ENCODE measurements at regions not wholly inside any gene's neighbourhood (a gene's known extent, or its start where the extent isn't known, plus 50 kb on each side); places are given as distances from the start of the nearest gene placed in this dataset.
"Not testable (repeated sequence)": the region's sequence is repeated elsewhere in the genome, so short reads cannot be mapped to it uniquely, and the experiment has no call there.

DNA sequence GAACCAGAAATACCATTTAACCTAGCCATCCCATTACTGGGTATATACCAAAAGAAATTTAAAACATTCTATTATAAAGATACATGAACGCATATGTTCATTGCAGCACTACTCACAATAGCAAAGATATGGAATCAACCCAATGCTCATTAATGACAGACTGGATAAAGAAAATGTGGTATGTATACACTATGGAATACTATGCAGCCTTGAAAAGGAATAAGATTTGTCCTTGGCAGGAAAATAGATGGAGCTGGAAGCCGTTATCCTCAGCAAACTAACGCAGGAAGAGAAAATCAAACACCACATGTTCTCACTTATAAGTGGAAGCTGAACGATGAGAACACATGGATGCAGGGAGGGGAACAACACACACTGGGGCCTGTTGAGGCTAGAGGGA lies 146.1 kb upstream of the HMGA2 start:
- intact Hi-C loops (cut with micrococcal nuclease); in situ Hi-C loops (cut with MboI); H2AFZ ChIP-seq (ENCODE audit: low read depth, low read length); CTCF ChIA-PET (ENCODE audit: low intra/inter-chr PET ratio); POLR2A ChIA-PET; H3K27ac ChIP-seq (ENCODE audit: extremely low read depth, low read depth, low read length); H3K79me2 ChIP-seq (ENCODE audit: control insufficient read depth, insufficient read depth, low read length); H3K9me3 ChIP-seq (replicated peaks; ENCODE audit: control insufficient read depth, insufficient read depth, low read depth, low read length); ATAC-seq; DNase-seq (ENCODE audit: extremely low read depth in 1 of 4, low spot score in 3 of 4); BruUV-seq (replicated peaks); FAIRE-seq; H3K9me1 ChIP-seq (ENCODE audit: control insufficient read depth, insufficient read depth, low read length); H3K4me3 ChIP-seq; H3K27me3 ChIP-seq (ENCODE audit: control insufficient read depth in 2 of 2, insufficient read depth in 2 of 2, low read length in 2 of 2); H4K20me1 ChIP-seq (replicated peaks; ENCODE audit: control insufficient read depth, insufficient read depth, low read length); H3K4me2 ChIP-seq (ENCODE audit: insufficient read depth, low read length); H3K36me3 ChIP-seq (ENCODE audit: control insufficient read depth, insufficient read depth, low read length); H3K9ac ChIP-seq (ENCODE audit: insufficient read depth in 1 of 2, low read depth in 2 of 2, low read length in 2 of 2); H3K4me1 ChIP-seq (replicated peaks in 1 of 2; ENCODE audit: control insufficient read depth in 2 of 2, insufficient read depth in 2 of 2, low read length in 2 of 2): not testable (repeated sequence)
- WGBS (ENCODE audit: insufficient coverage, low coverage, missing lambda C conversion rate): 32% methylated on average over 4 of the region's 4 CpGs
- TF ChIP-seq ZNF146 (CRISPR knock-in tag; IDR thresholded peaks at IDR 0.05; ENCODE audit: unreplicated experiment) (peak; percentile 96), RBM25 (IDR thresholded peaks at IDR 0.05; ENCODE audit: low read depth, low read length, severe bottlenecking) (peak; percentile 39)

DNA sequence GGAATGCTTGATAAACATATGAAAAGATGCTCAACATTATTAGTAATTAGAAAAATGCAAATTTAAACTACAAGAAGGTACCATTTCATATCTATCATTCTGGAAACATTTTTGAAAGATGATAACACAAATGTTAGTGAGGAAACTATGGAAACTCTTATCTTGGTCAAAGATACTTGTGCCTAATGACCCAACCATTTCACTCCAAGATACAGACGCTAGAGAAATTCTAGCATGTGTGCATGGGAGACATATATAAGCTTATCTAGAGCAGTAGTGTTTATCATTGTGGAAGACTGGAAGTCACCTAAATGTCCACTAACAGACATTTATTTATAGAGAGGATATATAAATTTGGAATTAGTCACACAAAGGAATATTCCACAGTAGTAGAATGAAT lies 143.1 kb upstream of the HMGA2 start:
- no peaks in the 10 kb centered on the region for H3K9me1 ChIP-seq (ENCODE audit: control insufficient read depth, insufficient read depth, low read length)
- in situ Hi-C loops (cut with MboI): no loop called here
- H3K4me1 ChIP-seq (replicated peaks in 1 of 2; ENCODE audit: control insufficient read depth in 2 of 2, insufficient read depth in 2 of 2, low read length in 2 of 2): peaks cover 0 to 10% of the 10 kb centered on the region in 2 experiments; a peak in 2 of 5 replicates
- no peaks in the 10 kb centered on the region for H3K79me2 ChIP-seq (ENCODE audit: control insufficient read depth, insufficient read depth, low read length)
- POLR2A ChIA-PET: no interaction called here
- no peak for ATAC-seq
- no peak overlapping the region for H3K9ac ChIP-seq (ENCODE audit: insufficient read depth in 1 of 2, low read depth in 2 of 2, low read length in 2 of 2)
- H3K4me3 ChIP-seq: no peak overlapping the region
- H3K27ac ChIP-seq (ENCODE audit: extremely low read depth, low read depth, low read length): no peak overlapping the region
- no TSS peak for BruUV-seq (replicated peaks)
- H4K20me1 ChIP-seq (replicated peaks; ENCODE audit: control insufficient read depth, insufficient read depth, low read length): no peaks in the 10 kb centered on the region
- intact Hi-C loops (cut with micrococcal nuclease): loop anchor here (10.0 kb wide), 1 partner anchor 366 kb away; no protein-coding TSS in a partner anchor
- no peaks in the 10 kb centered on the region for H3K36me3 ChIP-seq (ENCODE audit: control insufficient read depth, insufficient read depth, low read length)
- 0% methylated on average over 1 of the region's 1 CpG for WGBS (ENCODE audit: insufficient coverage, low coverage, missing lambda C conversion rate)
- DNase-seq (ENCODE audit: extremely low read depth in 1 of 4, low spot score in 3 of 4): peak in 1 of 4 experiments; percentile 15
- CTCF ChIA-PET (ENCODE audit: low intra/inter-chr PET ratio): no interaction called here
- H3K27me3 ChIP-seq (ENCODE audit: control insufficient read depth in 2 of 2, insufficient read depth in 2 of 2, low read length in 2 of 2): no peaks in the 10 kb centered on the region
- FAIRE-seq: no peak
- H3K4me2 ChIP-seq (ENCODE audit: insufficient read depth, low read length): no peak overlapping the region
- H3K9me3 ChIP-seq (replicated peaks; ENCODE audit: control insufficient read depth, insufficient read depth, low read depth, low read length): no peaks in the 10 kb centered on the region
- no peak overlapping the region for H2AFZ ChIP-seq (ENCODE audit: low read depth, low read length)
- TF ChIP-seq ZBTB1 (CRISPR knock-in tag; IDR thresholded peaks at IDR 0.05; ENCODE audit: borderline replicate concordance, low read depth): no peak
- no peak for TF ChIP-seq FIP1L1 (IDR thresholded peaks at IDR 0.05; ENCODE audit: low read depth, low read length, poor library complexity, severe bottlenecking)
- TF ChIP-seq KLF6 (CRISPR knock-in tag; IDR thresholded peaks at IDR 0.05; ENCODE audit: borderline replicate concordance): no peak
- TF ChIP-seq, protein P1, sequence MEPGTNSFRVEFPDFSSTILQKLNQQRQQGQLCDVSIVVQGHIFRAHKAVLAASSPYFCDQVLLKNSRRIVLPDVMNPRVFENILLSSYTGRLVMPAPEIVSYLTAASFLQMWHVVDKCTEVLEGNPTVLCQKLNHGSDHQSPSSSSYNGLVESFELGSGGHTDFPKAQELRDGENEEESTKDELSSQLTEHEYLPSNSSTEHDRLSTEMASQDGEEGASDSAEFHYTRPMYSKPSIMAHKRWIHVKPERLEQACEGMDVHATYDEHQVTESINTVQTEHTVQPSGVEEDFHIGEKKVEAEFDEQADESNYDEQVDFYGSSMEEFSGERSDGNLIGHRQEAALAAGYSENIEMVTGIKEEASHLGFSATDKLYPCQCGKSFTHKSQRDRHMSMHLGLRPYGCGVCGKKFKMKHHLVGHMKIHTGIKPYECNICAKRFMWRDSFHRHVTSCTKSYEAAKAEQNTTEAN (CRISPR knock-in tag; IDR thresholded peaks at IDR 0.05): no peak
- TF ChIP-seq SIN3B (IDR thresholded peaks at IDR 0.05; ENCODE audit: low read depth): no peak
- peak; percentile 65 for TF ChIP-seq FOXJ2 (tag; IDR thresholded peaks at IDR 0.05)
- TF ChIP-seq HDAC1 (IDR thresholded peaks at IDR 0.05): no peak
- no peak for TF ChIP-seq ZNF212 (CRISPR knock-in tag; IDR thresholded peaks at IDR 0.05)
- peak; percentile 29; the same call in 1 of the 2 replicates for TF ChIP-seq TEAD4 (IDR thresholded peaks at IDR 0.05; ENCODE audit: low read length)
- no peak for TF ChIP-seq TEAD4 (CRISPR knock-in tag; IDR thresholded peaks at IDR 0.05; ENCODE audit: borderline replicate concordance)
- peak; percentile 42 for TF ChIP-seq FOSL1 (tag; conservative IDR thresholded peaks at IDR 0.05)
- TF ChIP-seq ESRRB (CRISPR knock-in tag; IDR thresholded peaks at IDR 0.05; ENCODE audit: borderline replicate concordance): no peak
- TF ChIP-seq ZFP1 (CRISPR knock-in tag; IDR thresholded peaks at IDR 0.05): no peak
